ENCODE measurements at regions not wholly inside any gene's neighbourhood (a gene's known extent, or its start where the extent isn't known, plus 50 kb on each side); places are given as distances from the start of the nearest gene placed in this dataset.

DNA sequence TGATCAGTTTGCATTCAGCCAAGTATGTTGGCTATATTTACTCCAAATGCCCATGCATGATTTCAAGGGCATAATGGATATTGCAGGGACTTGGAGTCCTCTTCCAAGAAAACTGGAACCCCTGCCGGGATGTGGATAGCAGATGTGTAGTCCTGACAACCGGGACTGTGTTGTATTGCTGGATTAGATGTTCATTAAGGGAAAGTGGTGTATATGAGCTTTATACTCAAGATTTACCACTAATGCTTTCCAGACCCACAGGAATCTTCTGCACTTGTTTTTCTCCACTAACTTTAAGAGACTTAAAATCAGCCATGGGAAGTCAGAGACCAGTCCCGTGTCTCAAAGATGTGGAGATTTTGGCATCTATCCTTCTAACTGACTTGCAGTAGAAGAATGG, 770.9 kb downstream of the HDGFL1 start:
- DNase-seq (ENCODE audit: low read depth), result no peak
- no peak overlapping the region for H3K4me3 ChIP-seq (ENCODE audit: low read depth, low read length)
- TF ChIP-seq, protein P1, sequence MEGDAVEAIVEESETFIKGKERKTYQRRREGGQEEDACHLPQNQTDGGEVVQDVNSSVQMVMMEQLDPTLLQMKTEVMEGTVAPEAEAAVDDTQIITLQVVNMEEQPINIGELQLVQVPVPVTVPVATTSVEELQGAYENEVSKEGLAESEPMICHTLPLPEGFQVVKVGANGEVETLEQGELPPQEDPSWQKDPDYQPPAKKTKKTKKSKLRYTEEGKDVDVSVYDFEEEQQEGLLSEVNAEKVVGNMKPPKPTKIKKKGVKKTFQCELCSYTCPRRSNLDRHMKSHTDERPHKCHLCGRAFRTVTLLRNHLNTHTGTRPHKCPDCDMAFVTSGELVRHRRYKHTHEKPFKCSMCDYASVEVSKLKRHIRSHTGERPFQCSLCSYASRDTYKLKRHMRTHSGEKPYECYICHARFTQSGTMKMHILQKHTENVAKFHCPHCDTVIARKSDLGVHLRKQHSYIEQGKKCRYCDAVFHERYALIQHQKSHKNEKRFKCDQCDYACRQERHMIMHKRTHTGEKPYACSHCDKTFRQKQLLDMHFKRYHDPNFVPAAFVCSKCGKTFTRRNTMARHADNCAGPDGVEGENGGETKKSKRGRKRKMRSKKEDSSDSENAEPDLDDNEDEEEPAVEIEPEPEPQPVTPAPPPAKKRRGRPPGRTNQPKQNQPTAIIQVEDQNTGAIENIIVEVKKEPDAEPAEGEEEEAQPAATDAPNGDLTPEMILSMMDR (IDR thresholded peaks at IDR 0.05; ENCODE audit: insufficient read depth, low read length, poor library complexity, severe bottlenecking), result no peak
- no peaks in the 10 kb centered on the region for H3K36me3 ChIP-seq (ENCODE audit: control insufficient read depth, insufficient read depth, low read length)
- no peaks in the 10 kb centered on the region for H3K27me3 ChIP-seq (ENCODE audit: control insufficient read depth, insufficient read depth, low read length)

DNA sequence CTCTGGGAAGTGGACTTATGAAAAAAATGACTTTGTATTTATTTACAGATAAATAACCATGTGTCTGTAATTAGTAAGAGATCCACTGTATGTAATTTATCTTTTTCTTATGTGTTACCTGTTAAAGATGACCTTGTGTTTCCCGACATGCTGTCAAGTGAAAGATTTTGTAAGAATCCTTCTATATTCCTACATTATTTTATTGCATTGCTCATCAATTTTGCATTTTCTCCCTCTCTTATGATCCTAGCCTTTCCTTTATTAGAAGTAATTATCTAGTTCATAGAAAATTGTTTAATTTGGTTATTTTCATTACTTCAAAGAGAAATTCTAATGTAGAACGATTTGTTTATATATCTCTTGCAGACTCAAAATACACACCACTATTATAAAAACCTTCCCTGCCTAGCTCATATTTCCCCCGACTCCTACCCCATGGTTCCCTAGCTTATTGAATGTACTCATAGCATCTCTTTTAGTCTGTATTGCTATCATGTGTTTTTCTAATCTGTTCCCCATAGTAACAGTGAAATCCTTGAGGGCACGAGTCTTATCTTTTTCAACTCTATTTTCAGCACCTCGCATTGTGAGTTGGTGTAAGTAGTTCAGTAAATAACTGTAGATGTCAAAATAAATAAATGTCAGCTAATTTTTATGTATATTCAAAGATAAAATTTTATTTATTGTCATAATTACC, 774.4 kb downstream of the HDGFL1 start:
- no peaks in the 10 kb centered on the region for H3K36me3 ChIP-seq (ENCODE audit: control insufficient read depth, insufficient read depth, low read length)
- no peak for DNase-seq (ENCODE audit: low read depth)
- H3K4me3 ChIP-seq (ENCODE audit: low read depth, low read length), result no peak overlapping the region
- TF ChIP-seq, protein P1 (IDR thresholded peaks at IDR 0.05; ENCODE audit: insufficient read depth, low read length, poor library complexity, severe bottlenecking), result no peak
- H3K27me3 ChIP-seq (ENCODE audit: control insufficient read depth, insufficient read depth, low read length), result no peaks in the 10 kb centered on the region

DNA sequence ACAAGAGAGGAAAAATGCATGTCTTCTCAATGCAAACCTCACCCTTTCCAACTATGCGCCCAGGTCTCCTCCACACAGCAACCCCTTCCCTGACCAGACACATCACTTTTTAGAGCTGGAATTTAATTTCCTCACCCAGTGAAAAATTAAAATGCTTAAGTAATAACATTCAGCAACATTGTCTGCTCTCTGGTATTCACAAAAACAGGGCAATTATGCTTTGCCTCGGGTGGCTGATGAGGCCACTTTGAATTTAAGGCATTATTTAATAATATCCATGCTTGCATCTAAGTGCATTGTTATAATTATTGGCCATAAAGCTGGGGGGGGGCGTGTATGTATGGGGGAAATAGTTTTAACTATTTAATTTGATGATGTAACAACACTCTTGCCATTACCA, 777.8 kb upstream of the NRSN1 start:
- TF ChIP-seq, protein P1 (IDR thresholded peaks at IDR 0.05; ENCODE audit: insufficient read depth, low read length, poor library complexity, severe bottlenecking), result no peak
- Histone ChIP-seq H3K4me3 (ENCODE audit: low read depth, low read length) (no peak overlapping the region), H3K27me3 (ENCODE audit: control insufficient read depth, insufficient read depth, low read length) (no peaks in the 10 kb centered on the region), H3K36me3 (ENCODE audit: control insufficient read depth, insufficient read depth, low read length) (no peaks in the 10 kb centered on the region)
- DNase-seq (ENCODE audit: low read depth), result no peak

DNA sequence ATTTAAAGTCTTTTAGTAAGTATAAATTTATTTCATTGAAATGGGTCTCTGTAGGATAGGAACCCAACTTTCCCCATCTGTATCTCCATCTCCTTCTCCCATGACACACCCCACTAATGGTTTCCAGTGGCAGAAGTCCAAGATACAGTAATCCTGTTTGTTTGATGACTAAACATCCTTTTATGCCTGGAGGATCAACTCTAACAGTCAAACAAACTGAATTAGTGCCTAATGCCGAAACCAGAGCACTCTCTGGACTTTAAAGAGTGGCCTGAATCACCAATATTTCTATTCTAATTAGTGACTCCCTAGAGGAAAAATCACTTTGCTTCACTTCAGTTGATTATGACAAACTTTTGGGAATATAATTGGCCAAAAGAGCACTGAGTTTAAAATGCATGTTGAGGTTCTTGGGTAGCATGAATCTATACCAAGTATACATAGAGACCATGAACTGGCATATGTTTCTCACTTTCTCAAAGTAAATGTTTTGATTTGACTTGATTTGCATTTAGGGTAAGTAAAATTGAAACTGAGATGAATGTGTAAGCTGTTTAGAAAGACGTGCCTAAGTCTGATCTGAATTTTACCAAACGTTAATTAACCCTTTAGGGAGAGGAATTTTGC, 776.4 kb upstream of the NRSN1 start:
- TF ChIP-seq, protein P1 (IDR thresholded peaks at IDR 0.05; ENCODE audit: insufficient read depth, low read length, poor library complexity, severe bottlenecking), result no peak
- DNase-seq (ENCODE audit: low read depth), result peak; percentile 50
- no peak overlapping the region for H3K4me3 ChIP-seq (ENCODE audit: low read depth, low read length)

DNA sequence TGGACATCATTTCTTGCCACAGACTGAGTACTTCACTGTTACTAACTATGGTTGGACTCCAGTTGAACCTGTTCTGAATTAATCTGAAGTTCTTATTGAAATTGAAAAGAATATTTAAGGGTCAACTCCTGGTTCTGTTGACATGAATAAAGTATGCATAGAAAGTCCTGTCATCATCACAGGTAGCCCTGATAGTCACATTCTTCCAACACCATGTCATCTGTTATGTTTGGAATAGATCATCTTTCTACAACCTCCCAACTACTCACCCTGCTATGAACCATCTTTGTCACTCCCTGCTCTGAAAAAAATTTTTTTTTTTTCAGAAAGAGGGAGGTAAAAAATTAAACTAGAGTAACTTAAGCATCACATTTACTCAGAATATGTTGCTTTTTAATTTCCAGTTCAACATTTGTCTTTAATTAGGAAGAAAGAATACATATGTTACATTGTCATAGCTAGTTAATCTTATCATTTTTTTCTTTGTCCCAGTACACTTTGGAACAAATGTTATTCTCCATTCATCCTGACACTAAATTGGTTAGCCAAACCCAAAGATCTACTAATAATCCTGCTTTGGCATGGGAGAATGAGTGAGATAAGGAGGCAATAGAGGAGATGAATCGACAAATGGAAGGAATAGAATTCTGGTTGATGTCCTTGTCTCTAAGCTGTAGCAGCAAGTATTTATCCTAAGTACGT, 775.1 kb upstream of the NRSN1 start:
- no peak overlapping the region for H3K4me3 ChIP-seq (ENCODE audit: low read depth, low read length)
- TF ChIP-seq, protein P1 (IDR thresholded peaks at IDR 0.05; ENCODE audit: insufficient read depth, low read length, poor library complexity, severe bottlenecking), result no peak
- DNase-seq (ENCODE audit: low read depth), result no peak
- H3K36me3 ChIP-seq (ENCODE audit: control insufficient read depth, insufficient read depth, low read length), result no peaks in the 10 kb centered on the region
- H3K27me3 ChIP-seq (ENCODE audit: control insufficient read depth, insufficient read depth, low read length), result no peaks in the 10 kb centered on the region

More for the DNA sequence above, 776.4 kb upstream of the NRSN1 start:
- Histone ChIP-seq H3K36me3 (ENCODE audit: control insufficient read depth, insufficient read depth, low read length) (no peaks in the 10 kb centered on the region), H3K27me3 (ENCODE audit: control insufficient read depth, insufficient read depth, low read length) (no peaks in the 10 kb centered on the region)

All from kidney epithelial cell (primary cell).